MM.1S (cell line): ENCODE measurements at regions not wholly inside any gene's neighbourhood (a gene's known extent, or its start where the extent isn't known, plus 50 kb on each side); places are given as distances from the start of the nearest gene placed in this dataset.

Source experiments
- EZH2 ChIP-seq: fragments of 300-600 bp; sonication (generic); optimal IDR thresholded peaks from 2 replicates; pipeline ENCODE3; 2017; ENCODE audit warnings: low read depth, mild to moderate bottlenecking, antibody characterized with exemption, low read length, mixed read lengths
- TF ChIP-seq, protein P1 (sequence below): fragments of 300-600 bp; sonication (generic); IDR thresholded peaks from 2 replicates; pipeline ENCODE4 v1.5.1; 2016; ENCODE audit warnings: antibody characterized with exemption, low read length, mixed read lengths

DNA sequence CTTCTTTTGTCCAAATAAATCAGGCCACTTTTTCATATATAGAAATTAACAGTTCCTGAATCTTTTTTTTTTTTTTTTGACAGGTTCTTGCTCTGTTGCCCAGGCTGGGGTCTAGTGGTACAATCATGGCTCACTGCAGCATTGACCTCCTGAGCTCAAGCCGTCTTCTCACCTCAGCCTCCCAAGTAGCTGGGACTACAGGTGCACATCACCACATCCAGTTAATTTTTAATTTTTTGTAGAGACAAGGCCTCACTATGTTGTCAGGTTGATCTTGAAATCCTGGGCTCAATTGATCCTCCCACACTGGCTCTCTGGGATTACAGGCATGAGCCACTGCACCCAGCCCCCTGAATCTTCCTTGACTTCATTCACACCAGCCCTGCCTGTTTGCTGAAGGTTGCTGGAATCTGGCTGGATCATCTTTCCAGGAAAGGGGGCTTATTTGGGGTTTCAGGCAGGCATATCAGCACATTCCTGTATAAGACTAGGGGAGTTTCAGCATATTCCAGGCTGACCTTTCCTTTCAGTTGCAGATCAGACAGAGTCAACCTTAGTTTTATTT, 78.2 kb upstream of the ARHGAP29 start:
- TF ChIP-seq, protein P1, sequence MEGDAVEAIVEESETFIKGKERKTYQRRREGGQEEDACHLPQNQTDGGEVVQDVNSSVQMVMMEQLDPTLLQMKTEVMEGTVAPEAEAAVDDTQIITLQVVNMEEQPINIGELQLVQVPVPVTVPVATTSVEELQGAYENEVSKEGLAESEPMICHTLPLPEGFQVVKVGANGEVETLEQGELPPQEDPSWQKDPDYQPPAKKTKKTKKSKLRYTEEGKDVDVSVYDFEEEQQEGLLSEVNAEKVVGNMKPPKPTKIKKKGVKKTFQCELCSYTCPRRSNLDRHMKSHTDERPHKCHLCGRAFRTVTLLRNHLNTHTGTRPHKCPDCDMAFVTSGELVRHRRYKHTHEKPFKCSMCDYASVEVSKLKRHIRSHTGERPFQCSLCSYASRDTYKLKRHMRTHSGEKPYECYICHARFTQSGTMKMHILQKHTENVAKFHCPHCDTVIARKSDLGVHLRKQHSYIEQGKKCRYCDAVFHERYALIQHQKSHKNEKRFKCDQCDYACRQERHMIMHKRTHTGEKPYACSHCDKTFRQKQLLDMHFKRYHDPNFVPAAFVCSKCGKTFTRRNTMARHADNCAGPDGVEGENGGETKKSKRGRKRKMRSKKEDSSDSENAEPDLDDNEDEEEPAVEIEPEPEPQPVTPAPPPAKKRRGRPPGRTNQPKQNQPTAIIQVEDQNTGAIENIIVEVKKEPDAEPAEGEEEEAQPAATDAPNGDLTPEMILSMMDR, result no peak
- TF ChIP-seq EZH2, result no peak
